ENCODE measurements at regions not wholly inside any gene's neighbourhood (a gene's known extent, or its start where the extent isn't known, plus 50 kb on each side); places are given as distances from the start of the nearest gene placed in this dataset.
"Not testable (repeated sequence)": the region's sequence is repeated elsewhere in the genome, so short reads cannot be mapped to it uniquely, and the experiment has no call there.

DNA sequence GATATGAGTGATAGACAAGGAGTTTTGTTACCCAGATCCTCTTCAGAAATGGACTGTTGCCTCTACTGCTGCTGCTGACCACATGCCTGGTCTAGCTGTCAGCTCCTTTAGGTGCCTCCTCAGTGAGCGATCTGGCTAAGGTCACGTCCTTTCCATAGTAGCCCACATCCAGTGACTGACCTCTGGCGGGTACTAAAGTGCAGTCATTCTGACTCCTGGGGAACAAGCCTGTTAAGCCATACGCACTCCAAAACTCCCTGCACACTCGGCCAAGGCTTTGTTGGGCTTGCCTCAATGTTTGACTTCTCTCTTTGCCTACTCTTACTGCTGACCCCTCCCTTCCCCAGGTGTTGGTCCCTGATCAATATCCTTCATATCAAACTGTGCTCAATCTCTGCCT, 685.2 kb downstream of the IRS1 start:
- Histone ChIP-seq H3K36me3 (ENCODE audit: insufficient read depth, low read length) (0 out of 2 replicates have a peak, but pooled peaks cover 3% of the 10 kb centered on the region), H3K4me1 (ENCODE audit: insufficient read depth, low read length) (peaks cover 18% of the 10 kb centered on the region; the same call in 1 of the 2 replicates), H3K9me3 (ENCODE audit: control insufficient read depth, insufficient read depth, low read length) (no peaks in the 10 kb centered on the region), H3K9ac (ENCODE audit: low read depth, low read length) (no peak overlapping the region)

DNA sequence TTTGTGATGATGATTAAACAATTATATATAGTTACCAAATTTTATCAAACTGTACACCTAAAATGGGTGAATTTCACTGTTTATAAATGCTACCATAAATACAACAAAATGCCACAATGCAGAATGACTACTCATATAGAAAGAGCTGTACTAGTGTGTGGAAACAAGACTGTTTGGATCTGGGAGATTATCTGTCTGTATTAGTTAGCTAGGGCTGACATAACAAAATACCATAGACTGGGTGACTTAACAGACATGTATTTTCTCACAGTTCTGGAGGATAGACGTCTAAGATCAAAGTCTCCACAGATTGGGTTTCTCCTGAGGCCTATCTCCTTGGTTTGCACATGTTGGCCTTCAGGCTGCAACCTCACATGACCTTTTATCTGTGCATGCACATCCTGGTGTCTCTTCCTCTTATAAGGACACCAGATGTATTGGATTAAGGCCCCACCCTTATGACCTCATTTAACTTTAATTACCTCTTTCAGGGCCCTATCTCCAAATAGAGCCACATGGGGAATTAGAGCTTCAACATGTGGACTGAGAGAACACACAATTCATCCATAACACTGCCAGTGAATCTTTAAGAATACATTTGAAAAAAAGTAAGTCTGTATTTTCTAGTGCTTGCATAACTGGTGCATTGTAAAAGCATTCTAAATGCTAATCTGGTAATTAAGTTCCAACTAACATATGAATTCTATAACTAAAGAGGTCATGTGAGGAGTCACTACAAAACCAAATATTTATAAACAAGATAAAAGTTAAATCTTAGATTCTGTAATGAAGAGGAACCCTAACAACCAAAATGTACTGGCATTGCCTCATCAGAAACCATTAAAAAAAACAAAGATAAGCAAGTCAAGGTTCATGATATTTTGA, 699.6 kb downstream of the NYAP2 start:
- Histone ChIP-seq H3K36me3 (ENCODE audit: insufficient read depth, low read length) (no peaks in the 10 kb centered on the region), H3K9ac (ENCODE audit: low read depth, low read length) (no peak overlapping the region), H3K4me1 (ENCODE audit: insufficient read depth, low read length) (no peaks in the 10 kb centered on the region), H3K9me3 (ENCODE audit: control insufficient read depth, insufficient read depth, low read length) (no peaks in the 10 kb centered on the region)

DNA sequence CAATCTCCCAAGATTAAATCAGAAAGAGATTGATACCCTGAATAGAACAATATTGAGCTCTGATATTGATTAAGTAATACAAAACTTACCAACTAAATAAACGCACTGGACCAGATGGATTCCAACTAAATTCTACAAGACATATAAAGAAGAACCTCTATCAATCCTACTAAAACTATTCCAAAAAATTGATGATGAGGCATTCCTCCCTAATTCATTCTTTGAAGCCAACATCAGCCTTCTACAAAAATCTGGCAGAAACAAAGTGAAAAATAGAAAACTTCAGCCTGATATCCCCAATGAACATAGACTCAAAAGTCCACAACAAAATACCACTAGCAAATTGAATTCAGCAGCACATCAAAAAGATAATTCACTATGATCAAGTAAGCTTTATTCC, 695.5 kb downstream of the NYAP2 start:
- H3K9ac ChIP-seq (ENCODE audit: low read depth, low read length), result no peak overlapping the region
- H3K4me1 ChIP-seq (ENCODE audit: insufficient read depth, low read length), result no peaks in the 10 kb centered on the region
- H3K9me3 ChIP-seq (ENCODE audit: control insufficient read depth, insufficient read depth, low read length), result no peaks in the 10 kb centered on the region
- H3K36me3 ChIP-seq (ENCODE audit: insufficient read depth, low read length), result no peaks in the 10 kb centered on the region

DNA sequence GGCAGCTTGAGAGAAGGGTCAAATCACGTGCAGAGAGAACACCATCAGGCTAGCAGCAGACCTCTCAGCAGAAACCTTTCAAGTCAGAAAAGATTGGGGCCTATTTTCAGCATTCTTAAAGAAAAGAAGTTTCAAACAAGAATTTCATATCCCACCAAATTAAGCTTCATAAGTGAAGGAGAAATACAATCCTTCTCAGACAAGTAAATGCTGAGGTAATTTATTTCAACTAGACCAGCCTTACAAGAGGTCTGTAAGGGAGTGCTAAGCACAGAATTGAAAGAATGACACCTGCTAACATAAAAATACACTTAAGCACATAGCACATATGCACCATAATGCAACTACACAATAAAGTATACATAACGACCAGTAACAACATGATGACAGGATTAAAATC, 693.9 kb downstream of the NYAP2 start:
- H3K4me1 ChIP-seq (ENCODE audit: insufficient read depth, low read length), result no peaks in the 10 kb centered on the region
- no peaks in the 10 kb centered on the region for H3K36me3 ChIP-seq (ENCODE audit: insufficient read depth, low read length)
- no peak overlapping the region for H3K9ac ChIP-seq (ENCODE audit: low read depth, low read length)
- peaks cover 2% of the 10 kb centered on the region; the same call in 1 of the 2 replicates for H3K9me3 ChIP-seq (ENCODE audit: control insufficient read depth, insufficient read depth, low read length)

DNA sequence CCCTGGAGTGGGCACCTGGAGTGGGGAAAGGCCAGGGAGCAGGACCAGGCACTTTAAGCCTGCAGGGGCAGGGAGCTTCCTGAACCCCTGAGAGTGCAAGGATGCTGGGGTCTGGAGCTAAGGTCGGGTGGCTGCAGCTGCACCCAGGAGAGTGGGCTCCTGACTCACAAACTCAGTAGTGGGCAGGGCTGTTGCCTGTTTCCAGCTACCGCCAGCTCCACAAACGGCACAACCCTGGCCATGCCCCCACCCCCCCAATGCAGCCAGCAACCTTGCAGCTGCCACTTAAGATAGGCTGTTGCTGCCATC, 688.8 kb downstream of the NYAP2 start:
- Histone ChIP-seq H3K4me1 (ENCODE audit: insufficient read depth, low read length) (no peaks in the 10 kb centered on the region), H3K9ac (ENCODE audit: low read depth, low read length) (no peak overlapping the region), H3K36me3 (ENCODE audit: insufficient read depth, low read length) (no peaks in the 10 kb centered on the region), H3K9me3 (ENCODE audit: control insufficient read depth, insufficient read depth, low read length) (peaks cover 11% of the 10 kb centered on the region)

DNA sequence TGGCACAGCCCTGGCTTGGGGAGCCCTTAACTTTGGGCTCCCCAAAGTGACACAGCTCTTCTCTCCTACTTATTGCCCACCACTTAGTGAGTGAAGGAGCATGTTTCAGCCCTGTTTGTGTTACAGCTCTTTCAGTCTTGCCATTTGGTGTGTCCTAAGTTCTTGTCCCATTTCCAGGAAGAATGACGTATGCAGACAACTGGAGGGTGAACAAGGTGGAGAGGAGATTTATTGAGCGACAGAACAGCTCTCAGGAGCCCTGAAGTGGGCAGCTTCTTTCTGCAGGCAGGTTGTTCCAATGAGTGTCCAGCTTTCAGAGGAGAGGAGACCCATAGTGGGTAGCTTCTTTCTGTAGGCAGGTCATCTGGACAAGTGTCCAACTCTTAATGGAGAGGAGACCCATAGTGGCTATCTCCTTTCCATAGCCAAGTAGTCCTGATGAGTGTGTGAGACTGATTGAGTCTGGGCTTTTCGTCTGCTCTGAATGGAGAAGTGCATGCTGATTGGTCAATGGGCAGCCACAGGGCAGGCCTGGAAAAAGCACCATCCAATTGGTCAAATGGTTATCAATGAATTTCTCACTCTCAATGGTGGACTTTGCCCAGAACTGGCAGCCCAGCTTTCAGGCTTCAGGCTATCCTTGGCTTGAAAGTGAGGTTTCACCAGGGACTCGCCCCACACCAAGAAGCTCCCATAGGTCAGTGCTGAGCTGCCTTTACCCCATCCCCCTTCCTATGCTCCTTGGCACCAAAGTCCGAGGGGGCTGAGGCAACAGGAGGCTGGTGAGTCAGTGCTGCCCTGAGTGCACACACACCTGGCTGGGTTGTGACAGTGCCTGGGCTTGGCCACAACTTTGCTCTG, 688.2 kb downstream of the NYAP2 start:
- Histone ChIP-seq H3K9me3 (ENCODE audit: control insufficient read depth, insufficient read depth, low read length) (peaks cover 11% of the 10 kb centered on the region), H3K36me3 (ENCODE audit: insufficient read depth, low read length) (no peaks in the 10 kb centered on the region), H3K9ac (ENCODE audit: low read depth, low read length) (no peak overlapping the region), H3K4me1 (ENCODE audit: insufficient read depth, low read length) (no peaks in the 10 kb centered on the region)

DNA sequence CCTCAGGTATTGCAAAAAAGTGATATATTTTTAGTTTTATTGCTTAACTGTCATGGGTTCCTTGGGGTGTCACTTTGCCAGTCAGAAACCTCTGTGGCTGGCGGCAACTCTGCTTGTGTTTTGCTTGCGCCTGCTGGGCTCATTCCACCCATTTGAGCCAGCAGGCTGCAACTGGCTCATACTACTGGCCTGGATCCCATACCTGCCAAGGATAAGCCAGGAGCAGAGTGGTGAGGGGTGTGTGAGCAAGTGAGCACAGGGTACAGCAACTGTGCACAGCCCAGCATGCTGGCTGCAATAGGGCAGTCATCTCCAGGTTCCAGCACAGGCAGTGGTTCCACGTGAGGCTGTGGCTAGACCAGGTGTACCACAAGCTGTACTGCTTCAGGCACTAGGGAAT, 687.5 kb downstream of the NYAP2 start:
- H3K36me3 ChIP-seq (ENCODE audit: insufficient read depth, low read length), result no peaks in the 10 kb centered on the region
- H3K4me1 ChIP-seq (ENCODE audit: insufficient read depth, low read length), result no peaks in the 10 kb centered on the region
- H3K9ac ChIP-seq (ENCODE audit: low read depth, low read length), result no peak overlapping the region
- peaks cover 11% of the 10 kb centered on the region for H3K9me3 ChIP-seq (ENCODE audit: control insufficient read depth, insufficient read depth, low read length)

DNA sequence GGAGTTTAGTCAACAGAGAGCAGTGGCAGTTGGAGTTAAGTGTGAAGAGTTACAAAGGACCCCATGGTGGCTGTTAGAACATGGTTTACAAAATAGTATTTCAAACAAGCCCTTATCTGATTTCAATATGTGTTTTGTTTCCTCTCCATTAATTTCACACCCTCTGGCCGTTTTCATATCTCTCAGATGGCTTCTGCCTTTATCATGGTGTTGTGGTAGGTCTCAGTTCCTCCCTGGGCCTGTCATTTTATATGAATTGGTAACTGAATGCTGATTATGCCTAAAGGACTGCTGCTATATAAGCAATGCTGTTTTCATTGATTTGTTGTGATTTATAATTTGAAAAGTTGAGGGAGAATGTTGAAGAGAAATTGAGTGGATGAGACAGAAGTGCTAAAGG, 686.7 kb downstream of the NYAP2 start:
- Histone ChIP-seq H3K9ac (ENCODE audit: low read depth, low read length) (no peak overlapping the region), H3K9me3 (ENCODE audit: control insufficient read depth, insufficient read depth, low read length) (peaks cover 11% of the 10 kb centered on the region), H3K36me3 (ENCODE audit: insufficient read depth, low read length) (no peaks in the 10 kb centered on the region), H3K4me1 (ENCODE audit: insufficient read depth, low read length) (no peaks in the 10 kb centered on the region)

DNA sequence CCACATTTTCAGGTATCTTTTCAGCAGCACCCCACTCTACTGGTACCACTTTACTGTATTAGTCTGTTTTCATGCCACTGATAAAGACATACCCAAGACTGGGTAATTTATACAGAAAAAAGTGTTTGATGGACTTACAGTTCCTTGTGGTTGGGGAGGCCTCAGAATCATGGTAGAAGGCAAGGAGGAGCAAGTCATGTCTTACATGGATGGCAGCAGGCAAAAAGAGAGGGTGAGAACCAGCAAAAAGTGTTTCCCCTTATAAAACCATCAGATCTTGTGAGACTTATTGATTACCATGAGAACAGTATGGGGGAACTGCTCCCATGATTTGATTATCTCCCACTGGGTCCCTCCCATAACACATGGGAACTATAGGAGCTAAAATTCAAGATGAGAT, 685.9 kb downstream of the NYAP2 start:
- not testable (repeated sequence) for H3K9ac ChIP-seq (ENCODE audit: low read depth, low read length)
- H3K9me3 ChIP-seq (ENCODE audit: control insufficient read depth, insufficient read depth, low read length), result peaks cover 11% of the 10 kb centered on the region

DNA sequence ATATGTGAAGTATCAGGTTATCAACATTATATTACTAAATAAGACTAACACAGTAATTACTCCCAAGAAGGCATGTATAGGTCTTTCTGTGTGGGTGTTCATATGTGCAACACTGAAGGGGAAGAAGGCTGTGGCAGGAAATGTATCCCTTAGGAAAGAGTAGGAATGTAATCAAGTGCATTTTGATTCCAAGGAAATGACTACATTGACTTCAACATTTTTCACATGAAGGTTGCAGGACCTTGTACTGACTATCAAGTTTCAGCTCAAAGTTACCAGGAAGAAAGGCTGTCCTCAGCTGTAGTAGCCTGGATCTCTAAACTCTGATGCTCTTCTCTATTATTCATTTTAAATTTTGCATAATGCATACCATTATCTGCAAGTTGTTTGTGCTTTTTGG, 680.8 kb downstream of the NYAP2 start:
- no peaks in the 10 kb centered on the region; the same call in 1 of the 2 replicates for H3K9me3 ChIP-seq (ENCODE audit: control insufficient read depth, insufficient read depth, low read length)
- H3K4me1 ChIP-seq (ENCODE audit: insufficient read depth, low read length), result no peaks in the 10 kb centered on the region
- no peaks in the 10 kb centered on the region for H3K36me3 ChIP-seq (ENCODE audit: insufficient read depth, low read length)
- H3K9ac ChIP-seq (ENCODE audit: low read depth, low read length), result no peak overlapping the region

More for the DNA sequence above, 685.9 kb downstream of the NYAP2 start:
- not testable (repeated sequence) for H3K36me3 ChIP-seq (ENCODE audit: insufficient read depth, low read length); H3K4me1 ChIP-seq (ENCODE audit: insufficient read depth, low read length)

DNA sequence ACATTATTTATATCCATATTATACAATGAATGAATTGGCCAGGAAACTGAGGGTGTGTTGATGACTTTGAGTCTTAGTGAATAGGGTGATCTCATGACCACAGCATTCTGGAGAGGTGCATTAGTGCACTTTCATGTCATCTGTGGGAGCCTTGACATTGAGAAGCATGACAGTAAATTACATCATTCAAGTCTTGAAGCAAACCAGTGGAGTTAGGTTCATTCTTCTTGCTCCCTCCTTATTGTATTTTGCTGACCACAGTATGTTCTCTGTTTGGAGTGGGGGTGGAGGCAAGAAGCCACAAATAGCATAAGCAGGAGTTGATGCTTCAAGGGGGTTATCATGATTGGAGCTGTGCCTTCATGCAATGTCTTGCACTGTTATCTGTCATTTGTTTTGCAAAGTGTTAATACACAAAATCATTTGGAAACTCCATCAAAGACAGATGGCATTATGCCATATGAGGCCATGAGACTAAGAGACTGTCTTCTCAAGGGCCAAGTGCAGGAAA, 680.2 kb downstream of the NYAP2 start:
- Histone ChIP-seq H3K9ac (ENCODE audit: low read depth, low read length) (no peak overlapping the region), H3K4me1 (ENCODE audit: insufficient read depth, low read length) (no peaks in the 10 kb centered on the region), H3K36me3 (ENCODE audit: insufficient read depth, low read length) (no peaks in the 10 kb centered on the region), H3K9me3 (ENCODE audit: control insufficient read depth, insufficient read depth, low read length) (no peaks in the 10 kb centered on the region; the same call in 1 of the 2 replicates)

DNA sequence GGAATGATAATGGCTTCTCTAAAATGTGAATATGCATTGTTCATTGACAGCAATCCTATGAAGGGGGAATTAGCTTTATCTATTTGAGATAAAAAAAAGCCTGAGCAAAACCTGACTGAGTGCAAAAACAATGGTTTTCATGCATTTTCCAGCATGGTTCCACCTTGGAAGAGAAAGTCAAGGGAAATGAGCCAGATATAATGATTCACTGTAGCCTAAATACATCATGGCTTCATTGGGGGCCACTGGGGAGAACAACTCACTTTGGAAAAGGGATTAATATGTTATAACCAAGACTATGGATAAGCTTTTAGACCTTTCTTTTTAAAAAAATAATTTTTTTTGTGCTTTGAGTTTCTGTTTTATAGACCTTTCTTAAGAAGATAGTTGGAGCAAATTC, 679.7 kb downstream of the NYAP2 start:
- H3K36me3 ChIP-seq (ENCODE audit: insufficient read depth, low read length), result no peaks in the 10 kb centered on the region
- no peaks in the 10 kb centered on the region for H3K4me1 ChIP-seq (ENCODE audit: insufficient read depth, low read length)
- H3K9me3 ChIP-seq (ENCODE audit: control insufficient read depth, insufficient read depth, low read length), result no peaks in the 10 kb centered on the region; the same call in 1 of the 2 replicates
- no peak overlapping the region for H3K9ac ChIP-seq (ENCODE audit: low read depth, low read length)

DNA sequence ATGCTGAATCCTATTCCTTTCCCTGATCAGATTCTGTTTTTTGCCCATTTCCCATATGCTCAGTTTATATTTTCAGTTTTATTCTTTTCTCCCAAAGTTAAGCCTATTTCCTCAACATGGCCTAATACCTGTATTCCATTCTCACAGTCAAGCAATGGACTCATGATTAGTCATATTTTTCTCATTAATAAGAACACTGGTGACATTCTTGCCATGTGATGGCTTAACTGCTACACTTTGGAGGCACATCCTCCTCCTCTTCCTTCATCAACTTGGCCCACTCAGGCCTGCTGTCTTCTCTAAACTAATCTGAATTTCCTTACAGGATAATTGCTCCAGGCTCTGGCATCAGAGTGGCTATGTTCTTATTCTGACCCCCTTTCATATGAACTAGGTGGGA, 679.2 kb downstream of the NYAP2 start:
- Histone ChIP-seq H3K36me3 (ENCODE audit: insufficient read depth, low read length) (no peaks in the 10 kb centered on the region), H3K4me1 (ENCODE audit: insufficient read depth, low read length) (no peaks in the 10 kb centered on the region), H3K9me3 (ENCODE audit: control insufficient read depth, insufficient read depth, low read length) (no peaks in the 10 kb centered on the region), H3K9ac (ENCODE audit: low read depth, low read length) (no peak overlapping the region)

DNA sequence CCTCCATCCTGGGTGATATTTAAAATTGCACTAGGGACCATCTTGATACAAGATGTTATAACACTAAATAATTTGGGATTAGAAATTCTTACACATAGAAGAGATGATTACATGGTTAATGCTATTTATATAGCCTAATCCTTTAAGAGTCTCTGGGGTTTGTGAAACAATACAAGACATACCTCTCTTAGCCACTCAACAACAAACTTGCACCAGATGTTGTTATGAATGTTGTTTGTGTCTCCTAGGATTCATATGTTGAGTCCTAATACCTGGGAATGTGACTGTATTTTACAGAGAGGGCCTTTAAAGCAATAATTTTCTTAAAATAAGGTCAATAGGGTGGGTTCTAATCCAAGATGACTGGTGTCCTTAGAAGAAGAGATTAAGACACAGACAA, 678.3 kb downstream of the NYAP2 start:
- no peaks in the 10 kb centered on the region for H3K4me1 ChIP-seq (ENCODE audit: insufficient read depth, low read length)
- H3K9me3 ChIP-seq (ENCODE audit: control insufficient read depth, insufficient read depth, low read length), result no peaks in the 10 kb centered on the region
- no peak overlapping the region for H3K9ac ChIP-seq (ENCODE audit: low read depth, low read length)
- H3K36me3 ChIP-seq (ENCODE audit: insufficient read depth, low read length), result no peaks in the 10 kb centered on the region

DNA sequence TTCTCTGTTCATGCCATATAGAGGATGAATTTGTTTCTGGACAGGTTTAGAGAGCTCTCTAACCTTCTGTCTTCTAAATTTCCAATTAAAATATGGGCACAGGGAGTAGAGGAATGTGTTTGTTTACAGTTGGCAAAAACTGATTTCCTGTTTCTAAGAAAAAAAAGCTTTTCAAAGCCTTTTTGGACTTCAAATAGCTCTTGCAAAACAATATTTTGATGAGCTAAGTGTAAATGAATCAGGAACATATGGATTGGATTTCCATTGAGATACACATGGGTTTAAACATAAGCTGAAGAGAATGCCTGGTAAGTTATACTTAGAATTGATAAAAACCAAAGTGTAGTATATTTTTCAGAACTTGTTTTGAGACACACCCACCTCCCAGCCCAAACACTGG, 677.5 kb downstream of the NYAP2 start:
- H3K9ac ChIP-seq (ENCODE audit: low read depth, low read length), result no peak overlapping the region
- H3K9me3 ChIP-seq (ENCODE audit: control insufficient read depth, insufficient read depth, low read length), result no peaks in the 10 kb centered on the region
- no peaks in the 10 kb centered on the region for H3K36me3 ChIP-seq (ENCODE audit: insufficient read depth, low read length)
- no peaks in the 10 kb centered on the region for H3K4me1 ChIP-seq (ENCODE audit: insufficient read depth, low read length)

All from ES-I3 (cell line).